Mesenchymal stem cell (in vitro differentiated cells and primary cell): ENCODE measurements at regions not wholly inside any gene's neighbourhood (a gene's known extent, or its start where the extent isn't known, plus 50 kb on each side); places are given as distances from the start of the nearest gene placed in this dataset.

Experiments used
- DNase-seq: peaks from one replicate; pipeline ENCODE4 v3.0.0-alpha.2; 2013
- H2AFZ ChIP-seq: one replicate; pipeline ENCODE4 v1.6.1; 2013; ENCODE audit warnings: low read depth, mild to moderate bottlenecking, control low read depth, inconsistent platforms, low read length, moderate library complexity
- H2AK5ac ChIP-seq: 2 replicates; pipeline ENCODE4 v1.6.1; 2013; ENCODE audit warnings: low read length, moderate library complexity, mild to moderate bottlenecking, inconsistent platforms; ENCODE audit not compliant: severe bottlenecking
- H2BK120ac ChIP-seq: one replicate; pipeline ENCODE4 v1.6.1; 2013; ENCODE audit warnings: low read depth, mild to moderate bottlenecking, inconsistent platforms, low read length, moderate library complexity
- H2BK12ac ChIP-seq, 2 experiments: one replicate each; pipeline ENCODE4 v1.6.1; 2013; ENCODE audit warnings: inconsistent platforms in 2 of 2, low read length in 2 of 2, mild to moderate bottlenecking in 2 of 2, moderate library complexity in 2 of 2, control low read depth in 1 of 2
- H2BK15ac ChIP-seq: one replicate; pipeline ENCODE4 v1.6.1; 2013; ENCODE audit warnings: mild to moderate bottlenecking, low read depth, inconsistent platforms; ENCODE audit not compliant: poor library complexity, severe bottlenecking
- H2BK5ac ChIP-seq: 2 replicates; pipeline ENCODE4 v1.6.1; 2013; ENCODE audit warnings: low read depth, mild to moderate bottlenecking, low read length, control low read depth, inconsistent platforms; ENCODE audit not compliant: poor library complexity, severe bottlenecking
- H3K14ac ChIP-seq, 2 experiments: one replicate each; pipeline ENCODE4 v1.6.1; 2013; ENCODE audit warnings: inconsistent platforms in 2 of 2, low read length in 2 of 2, control low read depth in 1 of 2, mild to moderate bottlenecking in 1 of 2, moderate library complexity in 1 of 2
- H3K18ac ChIP-seq, 2 experiments: one replicate each; pipeline ENCODE4 v1.6.1; 2013; ENCODE audit warnings: inconsistent platforms in 2 of 2, low read length in 2 of 2, control low read depth in 1 of 2, low read depth in 1 of 2, mild to moderate bottlenecking in 1 of 2
- H3K23ac ChIP-seq, 2 experiments: one replicate each; pipeline ENCODE4 v1.6.1; 2013; ENCODE audit warnings: inconsistent platforms in 2 of 2, low read length in 2 of 2, mild to moderate bottlenecking in 2 of 2, moderate library complexity in 2 of 2, control low read depth in 1 of 2
- H3K27ac ChIP-seq: 2 replicates; pipeline ENCODE4 v1.5.1; 2013; ENCODE audit warnings: mild to moderate bottlenecking, moderate library complexity, low read length, control low read depth, inconsistent platforms; ENCODE audit not compliant: poor library complexity, severe bottlenecking
- H3K27me3 ChIP-seq, 2 experiments: 2 replicates each; pipeline versions ENCODE4 v1.6.1 to v1.7.0; 2013; ENCODE audit warnings: low read length in 2 of 2, mild to moderate bottlenecking in 2 of 2, moderate library complexity in 2 of 2, control low read depth in 1 of 2, inconsistent platforms in 1 of 2; ENCODE audit not compliant: control insufficient read depth in 1 of 2, insufficient read depth in 1 of 2
- H3K36me3 ChIP-seq, 2 experiments: 2 replicates each; pipeline versions ENCODE4 v1.6.1 to v1.7.0; 2013; ENCODE audit warnings: low read length in 2 of 2, control low read depth in 1 of 2, inconsistent platforms in 1 of 2, low read depth in 1 of 2, mild to moderate bottlenecking in 1 of 2; ENCODE audit not compliant: insufficient read depth in 2 of 2, control insufficient read depth in 1 of 2
- H3K4ac ChIP-seq, 2 experiments: one replicate each; pipeline ENCODE4 v1.6.1; 2013; ENCODE audit warnings: inconsistent platforms in 2 of 2, low read length in 2 of 2, mild to moderate bottlenecking in 2 of 2, moderate library complexity in 2 of 2, control low read depth in 1 of 2, low read depth in 1 of 2
- H3K4me1 ChIP-seq: 2 replicates; pipeline ENCODE4 v1.6.1; 2013; ENCODE audit warnings: low read depth, low read length, control low read depth; ENCODE audit not compliant: control insufficient read depth, insufficient read depth
- H3K4me2 ChIP-seq: 2 replicates; pipeline ENCODE4 v1.6.1; 2013; ENCODE audit warnings: low read length, mild to moderate bottlenecking, inconsistent platforms; ENCODE audit not compliant: poor library complexity, severe bottlenecking
- H3K4me3 ChIP-seq, 2 experiments: 2 replicates each; pipeline versions ENCODE4 v1.5.1 to v1.7.0; 2013; ENCODE audit warnings: low read length in 2 of 2, mild to moderate bottlenecking in 2 of 2, control low read depth in 1 of 2, low read depth in 1 of 2; ENCODE audit not compliant: insufficient read depth in 1 of 2
- H3K79me1 ChIP-seq: replicated peaks from 2 replicates; pipeline ENCODE4 v1.6.1; 2013; ENCODE audit warnings: mild to moderate bottlenecking, control low read depth, low read length, inconsistent platforms; ENCODE audit not compliant: poor library complexity, severe bottlenecking
- H3K9ac ChIP-seq: 2 replicates; pipeline ENCODE4 v1.7.0; 2013; ENCODE audit warnings: mild to moderate bottlenecking, low read length, moderate library complexity
- H3K9me3 ChIP-seq: 2 replicates; pipeline ENCODE4 v1.7.0; 2013; ENCODE audit warnings: mild to moderate bottlenecking, low read length; ENCODE audit not compliant: control insufficient read depth
- H4K8ac ChIP-seq: one replicate; pipeline ENCODE4 v1.6.1; 2013; ENCODE audit warnings: inconsistent platforms, mild to moderate bottlenecking, low read length, moderate library complexity
- H4K91ac ChIP-seq: one replicate; pipeline ENCODE4 v1.6.1; 2013; ENCODE audit warnings: mild to moderate bottlenecking, low read length, inconsistent platforms
- WGBS: methylation state at CpG from one replicate; pipeline ENCODE4 v1.1.7; 2013; ENCODE audit warnings: mixed read lengths; 5-methylcytosine and 5-hydroxymethylcytosine counted together

GRCh38 chr12:93174048-93174447 lies 203.7 kb upstream of the NUDT4 start:
- Histone ChIP-seq H3K27ac (no peak overlapping the region), H3K27me3 (no peaks in the 10 kb centered on the region), H3K4me2 (no peak overlapping the region), H3K4me3 (no peak overlapping the region), H3K36me3 (no peaks in the 10 kb centered on the region), H2BK5ac (no peak overlapping the region), H3K14ac (no peak overlapping the region), H3K79me1 (no peaks in the 10 kb centered on the region), H3K4me1 (no peaks in the 10 kb centered on the region), H2BK15ac (no peak overlapping the region), H2AK5ac (no peak overlapping the region), H3K23ac (no peak overlapping the region), H2AFZ (no peak overlapping the region), H4K91ac (no peak overlapping the region), H3K4ac (peak overlapping the region in 1 of 2 experiments; percentile 60), H3K9ac (peak overlapping the region; percentile 14), H2BK120ac (peak overlapping the region; percentile 21), H4K8ac (no peak overlapping the region), H3K9me3 (no peaks in the 10 kb centered on the region), H2BK12ac (no peak overlapping the region), H3K18ac (peak overlapping the region in 1 of 2 experiments; percentile 4)
- WGBS = 77% methylated on average over 3 of the region's 3 CpGs
- DNase-seq = peak; percentile 78

- Histone ChIP-seq H3K9me3 (no peaks in the 10 kb centered on the region), H3K4ac (peak overlapping the region; percentile 60 to 84), H2BK12ac (peak overlapping the region; percentile 96 to 99), H3K18ac (peak overlapping the region; percentile 90 to 92), H3K27ac (no peak overlapping the region), H3K23ac (no peak overlapping the region), H3K9ac (no peak overlapping the region), H3K36me3 (no peaks in the 10 kb centered on the region), H3K4me3 (no peak overlapping the region), H2BK120ac (peak overlapping the region; percentile 21), H4K91ac (peak overlapping the region; percentile 92), H3K4me1 (no peaks in the 10 kb centered on the region), H2AFZ (no peak overlapping the region), H4K8ac (peak overlapping the region; percentile 36), H2BK5ac (no peak overlapping the region), H3K4me2 (no peak overlapping the region), H2BK15ac (peak overlapping the region; percentile 57), H3K27me3 (no peaks in the 10 kb centered on the region), H3K79me1 (no peaks in the 10 kb centered on the region), H3K14ac (peak overlapping the region in 1 of 2 experiments; percentile 67), H2AK5ac (no peak overlapping the region)
- whole genome bisulfite sequencing = over 99% methylated on average over 5 of the region's 5 CpGs
- no peak for DNase-seq
These were observed 203.3 kb upstream of the NUDT4 start for GRCh38 chr12:93174473-93174872.

DNA sequence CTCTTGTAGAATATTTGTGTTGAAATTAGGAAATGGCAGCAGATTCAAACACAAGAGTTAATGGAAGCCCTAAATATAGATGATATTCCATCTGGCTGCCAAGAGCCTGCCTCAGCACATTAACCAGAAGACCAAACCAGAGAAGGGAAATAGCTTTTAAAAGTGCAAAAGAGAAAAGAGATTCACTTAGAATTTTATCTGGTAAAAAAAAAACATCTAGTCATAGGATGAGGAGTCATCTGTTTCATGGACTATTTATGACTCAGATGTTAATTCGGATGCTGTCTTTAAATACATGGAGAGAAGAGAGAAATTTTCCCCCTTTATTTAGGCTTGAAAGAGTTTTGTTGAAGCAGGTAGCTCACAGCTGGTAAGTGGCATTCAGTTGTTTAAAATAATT lies 201.6 kb upstream of the NUDT4 start:
- Histone ChIP-seq H2AFZ (no peak overlapping the region), H2BK5ac (no peak overlapping the region), H4K91ac (no peak overlapping the region), H2BK12ac (no peak overlapping the region), H3K9ac (peak overlapping the region; percentile 71), H4K8ac (no peak overlapping the region), H3K14ac (no peak overlapping the region), H3K4me2 (no peak overlapping the region), H3K9me3 (no peaks in the 10 kb centered on the region), H3K36me3 (no peaks in the 10 kb centered on the region), H2BK120ac (no peak overlapping the region), H3K4me3 (peak overlapping the region in 1 of 2 experiments; percentile 15), H3K4ac (no peak overlapping the region), H3K18ac (no peak overlapping the region), H3K79me1 (no peaks in the 10 kb centered on the region), H2AK5ac (no peak overlapping the region), H3K4me1 (no peaks in the 10 kb centered on the region), H3K23ac (no peak overlapping the region), H3K27ac (no peak overlapping the region), H3K27me3 (no peaks in the 10 kb centered on the region), H2BK15ac (no peak overlapping the region)
- WGBS = 12% methylated on average over 1 of the region's 1 CpG
- peak; percentile 69 for DNase-seq

GRCh38 chr12:93176610-93177126 lies 201.1 kb upstream of the NUDT4 start:
- peak; percentile 63 for DNase-seq
- peak overlapping the region in 1 of 2 experiments; percentile 15 for H3K4me3 ChIP-seq
- H2BK15ac ChIP-seq = no peak overlapping the region
- H4K91ac ChIP-seq = no peak overlapping the region
- no peaks in the 10 kb centered on the region for H3K27me3 ChIP-seq
- peak overlapping the region; percentile 71 for H3K9ac ChIP-seq
- H3K23ac ChIP-seq = no peak overlapping the region
- no peak overlapping the region for H4K8ac ChIP-seq
- H3K4me2 ChIP-seq = no peak overlapping the region
- WGBS = 27% methylated on average over 2 of the region's 2 CpGs
- no peaks in the 10 kb centered on the region for H3K4me1 ChIP-seq
- no peak overlapping the region for H2BK5ac ChIP-seq
- peak overlapping the region in 1 of 2 experiments; percentile 11 for H2BK12ac ChIP-seq
- no peaks in the 10 kb centered on the region for H3K9me3 ChIP-seq
- H3K14ac ChIP-seq = no peak overlapping the region
- H2BK120ac ChIP-seq = no peak overlapping the region
- H3K36me3 ChIP-seq = no peaks in the 10 kb centered on the region
- no peak overlapping the region for H3K27ac ChIP-seq
- H2AFZ ChIP-seq = no peak overlapping the region
- H2AK5ac ChIP-seq = no peak overlapping the region
- H3K79me1 ChIP-seq = no peaks in the 10 kb centered on the region
- no peak overlapping the region for H3K18ac ChIP-seq
- H3K4ac ChIP-seq = no peak overlapping the region
